ENCODE measurements at regions not wholly inside any gene's neighbourhood (a gene's known extent, or its start where the extent isn't known, plus 50 kb on each side); places are given as distances from the start of the nearest gene placed in this dataset.

DNA sequence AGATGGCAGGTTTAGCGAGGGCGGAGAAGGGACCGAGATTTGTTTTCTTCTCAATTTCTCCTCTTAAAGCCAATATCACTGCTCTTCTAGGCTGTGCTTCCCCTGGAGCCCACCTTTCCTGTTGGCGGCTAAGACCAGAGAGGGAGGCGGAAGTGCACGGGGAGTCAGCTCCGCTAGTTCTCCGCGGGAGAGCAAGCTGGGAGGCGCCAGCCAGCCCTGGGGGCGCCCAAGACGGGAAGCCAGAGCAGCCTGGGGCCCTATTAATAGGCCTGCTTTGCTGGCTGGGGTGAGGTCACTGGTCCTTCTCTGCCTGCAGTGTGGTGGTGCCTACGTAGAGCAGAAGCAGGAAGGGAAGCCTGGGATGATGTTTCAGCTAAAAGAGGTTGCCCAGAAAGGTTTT, 61.6 kb downstream of the LSM5 start:
- in situ Hi-C loops (cut with MboI): no loop called here
- no peak overlapping the region for H3K4me3 ChIP-seq
- no peaks in the 10 kb centered on the region for H3K9me2 ChIP-seq (ENCODE audit: insufficient read depth)
- no peak for DNase-seq
- H3K27me3 ChIP-seq (replicated peaks; ENCODE audit: insufficient read depth): peaks cover 7% of the 10 kb centered on the region; the same call in 1 of the 2 replicates
- no peak overlapping the region for H2AFZ ChIP-seq
- H3K79me2 ChIP-seq (ENCODE audit: insufficient read depth): no peaks in the 10 kb centered on the region
- no peaks in the 10 kb centered on the region for H3F3A ChIP-seq (ENCODE audit: insufficient read depth)
- no peak overlapping the region for H3K27ac ChIP-seq
- no peak overlapping the region for H3K9ac ChIP-seq
- no peaks in the 10 kb centered on the region for H3K36me3 ChIP-seq (ENCODE audit: low read depth)
- no peak overlapping the region for H3K4me2 ChIP-seq (ENCODE audit: unreplicated experiment)
- TF ChIP-seq EZH2 (IDR thresholded peaks at IDR 0.05; ENCODE audit: insufficient read depth, poor library complexity, severe bottlenecking) (no peak), EZH2phosphoT487 (IDR thresholded peaks at IDR 0.05; ENCODE audit: insufficient read depth, low read depth) (no peak)
- no peaks in the 10 kb centered on the region for H4K20me1 ChIP-seq (ENCODE audit: insufficient read depth)
- no peaks in the 10 kb centered on the region for H3K4me1 ChIP-seq (ENCODE audit: insufficient read depth)
- H3K9me3 ChIP-seq (ENCODE audit: low read depth): no peaks in the 10 kb centered on the region
- 5 to 6% methylated on average over 13 of the region's 13 CpGs for WGBS, 2 experiments (ENCODE audit: low coverage in 1 of 2, low lambda C conversion rate in 2 of 2, missing lambda C conversion rate in 2 of 2)

DNA sequence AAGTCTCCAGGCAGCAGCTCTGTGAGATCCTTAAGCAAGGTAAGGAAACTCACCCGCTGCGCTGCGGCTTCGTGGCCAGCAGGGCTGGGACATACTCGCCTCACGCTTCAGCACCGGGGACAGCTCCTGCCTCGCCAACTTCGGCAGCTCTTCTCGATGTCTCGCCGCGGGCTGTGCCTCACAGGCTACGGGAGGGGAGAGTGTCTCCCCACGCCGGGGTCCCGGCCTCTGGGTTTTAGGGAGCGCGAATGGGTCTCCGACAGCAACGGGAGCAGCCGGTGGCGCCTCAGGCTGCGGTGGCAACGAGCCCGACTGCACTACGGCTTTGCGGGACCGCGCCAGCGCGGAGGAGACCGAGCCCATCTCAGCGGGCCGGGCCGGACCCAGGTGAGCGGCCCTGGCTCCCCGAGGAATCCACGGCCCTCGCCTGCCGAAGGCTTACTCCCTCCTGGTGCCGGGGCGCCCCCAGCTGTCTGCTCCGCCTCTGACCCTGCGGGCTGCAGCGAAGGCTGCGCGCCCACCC, 62.4 kb downstream of the LSM5 start:
- in situ Hi-C loops (cut with MboI): no loop called here

DNA sequence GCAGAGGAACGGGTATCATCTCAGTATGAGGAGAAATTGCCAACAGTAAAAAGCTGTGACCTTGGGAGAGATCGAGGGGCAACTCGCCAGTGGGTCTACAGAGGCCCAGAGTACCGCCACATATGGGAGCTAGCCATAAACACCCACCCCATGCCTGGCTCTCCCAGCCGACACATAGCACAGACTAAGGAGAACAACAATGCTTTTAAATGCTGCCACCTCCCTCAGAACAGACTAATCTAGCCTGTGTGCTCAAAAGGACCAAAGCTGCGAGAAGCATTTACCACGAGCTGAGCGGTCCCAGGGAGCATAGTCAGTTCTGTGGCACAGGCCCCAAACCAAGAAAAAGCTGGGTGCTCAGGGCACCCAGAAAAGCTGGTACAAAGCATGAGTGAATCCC, 73.3 kb downstream of the LSM5 start:
- no peaks in the 10 kb centered on the region for H4K20me1 ChIP-seq (ENCODE audit: insufficient read depth)
- no peak overlapping the region for H3K27ac ChIP-seq
- no peaks in the 10 kb centered on the region for H3K4me1 ChIP-seq (ENCODE audit: insufficient read depth)
- no peaks in the 10 kb centered on the region for H3K9me2 ChIP-seq (ENCODE audit: insufficient read depth)
- H3F3A ChIP-seq (ENCODE audit: insufficient read depth): no peaks in the 10 kb centered on the region
- no peak overlapping the region for H3K4me2 ChIP-seq (ENCODE audit: unreplicated experiment)
- no peak overlapping the region for H3K9ac ChIP-seq
- H3K36me3 ChIP-seq (ENCODE audit: low read depth): no peaks in the 10 kb centered on the region
- no peak for TF ChIP-seq EZH2 (IDR thresholded peaks at IDR 0.05; ENCODE audit: insufficient read depth, poor library complexity, severe bottlenecking)
- TF ChIP-seq EZH2phosphoT487 (IDR thresholded peaks at IDR 0.05; ENCODE audit: insufficient read depth, low read depth): no peak
- in situ Hi-C loops (cut with MboI): no loop called here
- no peak overlapping the region for H2AFZ ChIP-seq
- peaks cover 3% of the 10 kb centered on the region; the same call in 1 of the 2 replicates for H3K27me3 ChIP-seq (replicated peaks; ENCODE audit: insufficient read depth)
- H3K79me2 ChIP-seq (ENCODE audit: insufficient read depth): no peaks in the 10 kb centered on the region
- no peak for DNase-seq
- H3K9me3 ChIP-seq (ENCODE audit: low read depth): no peaks in the 10 kb centered on the region
- H3K4me3 ChIP-seq: no peak overlapping the region
- WGBS, 2 experiments (ENCODE audit: low coverage in 1 of 2, low lambda C conversion rate in 2 of 2, missing lambda C conversion rate in 2 of 2): 14 to 21% methylated on average over 8 of the region's 8 CpGs

More for the DNA sequence above, 62.4 kb downstream of the LSM5 start:
- Histone ChIP-seq H3K9ac (no peak overlapping the region), H3K27me3 (replicated peaks; ENCODE audit: insufficient read depth) (peaks cover 7% of the 10 kb centered on the region; the same call in 1 of the 2 replicates), H3K36me3 (ENCODE audit: low read depth) (no peaks in the 10 kb centered on the region), H2AFZ (no peak overlapping the region), H3K9me2 (ENCODE audit: insufficient read depth) (no peaks in the 10 kb centered on the region), H3F3A (ENCODE audit: insufficient read depth) (no peaks in the 10 kb centered on the region), H3K4me3 (no peak overlapping the region), H3K9me3 (ENCODE audit: low read depth) (no peaks in the 10 kb centered on the region), H3K4me2 (ENCODE audit: unreplicated experiment) (no peak overlapping the region), H3K4me1 (ENCODE audit: insufficient read depth) (no peaks in the 10 kb centered on the region), H3K79me2 (ENCODE audit: insufficient read depth) (no peaks in the 10 kb centered on the region), H3K27ac (no peak overlapping the region), H4K20me1 (ENCODE audit: insufficient read depth) (no peaks in the 10 kb centered on the region)
- WGBS, 2 experiments (ENCODE audit: low coverage in 1 of 2, low lambda C conversion rate in 2 of 2, missing lambda C conversion rate in 2 of 2): 14 to 16% methylated on average over 38 to 47 of the region's 48 CpGs
- peak; percentile 87 for DNase-seq
- TF ChIP-seq EZH2phosphoT487 (IDR thresholded peaks at IDR 0.05; ENCODE audit: insufficient read depth, low read depth): no peak
- no peak for TF ChIP-seq EZH2 (IDR thresholded peaks at IDR 0.05; ENCODE audit: insufficient read depth, poor library complexity, severe bottlenecking)

DNA sequence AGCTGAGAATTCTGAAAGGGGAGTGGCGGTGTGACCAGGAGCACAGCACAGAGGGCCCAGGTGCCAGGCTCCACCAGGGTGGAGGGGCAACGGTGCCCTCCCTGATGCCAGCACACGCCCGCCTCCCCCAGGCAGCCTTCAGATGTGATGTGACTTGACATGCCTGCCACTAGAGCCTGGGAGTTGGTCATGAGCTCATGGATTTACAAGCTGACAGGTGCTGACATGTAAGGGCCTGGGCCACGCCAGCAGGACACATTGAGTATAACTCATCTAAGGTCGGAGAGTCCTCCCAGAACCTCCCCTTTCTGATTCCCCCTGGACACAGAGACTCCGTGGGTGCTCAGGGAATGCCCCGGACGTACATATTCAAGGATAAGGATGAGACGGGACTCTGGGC, 74.2 kb downstream of the LSM5 start:
- H2AFZ ChIP-seq: no peak overlapping the region
- no peaks in the 10 kb centered on the region for H3K4me1 ChIP-seq (ENCODE audit: insufficient read depth)
- no peak overlapping the region for H3K9ac ChIP-seq
- no peak overlapping the region for H3K4me3 ChIP-seq
- no peaks in the 10 kb centered on the region for H3K79me2 ChIP-seq (ENCODE audit: insufficient read depth)
- H3K36me3 ChIP-seq (ENCODE audit: low read depth): no peaks in the 10 kb centered on the region
- in situ Hi-C loops (cut with MboI): no loop called here
- no peak overlapping the region for H3K27ac ChIP-seq
- H3K4me2 ChIP-seq (ENCODE audit: unreplicated experiment): no peak overlapping the region
- no peak for DNase-seq
- H3F3A ChIP-seq (ENCODE audit: insufficient read depth): no peaks in the 10 kb centered on the region
- no peak for TF ChIP-seq EZH2 (IDR thresholded peaks at IDR 0.05; ENCODE audit: insufficient read depth, poor library complexity, severe bottlenecking)
- no peak for TF ChIP-seq EZH2phosphoT487 (IDR thresholded peaks at IDR 0.05; ENCODE audit: insufficient read depth, low read depth)
- no peaks in the 10 kb centered on the region for H3K9me2 ChIP-seq (ENCODE audit: insufficient read depth)
- 26 to 29% methylated on average over 10 of the region's 10 CpGs for WGBS, 2 experiments (ENCODE audit: low coverage in 1 of 2, low lambda C conversion rate in 2 of 2, missing lambda C conversion rate in 2 of 2)
- H3K27me3 ChIP-seq (replicated peaks; ENCODE audit: insufficient read depth): peaks cover 3% of the 10 kb centered on the region; the same call in 1 of the 2 replicates
- H3K9me3 ChIP-seq (ENCODE audit: low read depth): no peaks in the 10 kb centered on the region
- no peaks in the 10 kb centered on the region for H4K20me1 ChIP-seq (ENCODE audit: insufficient read depth)

DNA sequence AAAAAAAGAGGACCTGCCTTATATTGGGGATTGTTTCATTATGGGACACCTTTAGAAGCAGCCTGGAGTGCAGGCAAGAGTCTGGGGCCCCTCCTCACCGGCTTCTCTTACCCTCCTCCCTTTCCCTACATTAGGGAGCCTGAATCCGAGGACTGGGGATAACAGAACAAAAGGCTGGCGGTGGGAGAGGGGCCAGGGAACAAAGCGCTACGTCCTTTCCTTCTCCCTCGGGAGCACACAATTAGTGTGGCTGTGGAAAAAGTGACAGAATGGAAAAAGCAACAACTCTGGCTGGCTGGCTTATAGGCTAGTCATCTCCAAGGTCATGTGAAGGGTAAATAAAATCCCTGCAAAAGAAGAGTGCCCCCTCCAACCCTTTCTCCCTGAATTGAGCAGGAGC, 74.7 kb downstream of the LSM5 start:
- H3K27ac ChIP-seq: no peak overlapping the region
- H3K4me2 ChIP-seq (ENCODE audit: unreplicated experiment): no peak overlapping the region
- H3K9ac ChIP-seq: no peak overlapping the region
- no peak for TF ChIP-seq EZH2phosphoT487 (IDR thresholded peaks at IDR 0.05; ENCODE audit: insufficient read depth, low read depth)
- no peak for TF ChIP-seq EZH2 (IDR thresholded peaks at IDR 0.05; ENCODE audit: insufficient read depth, poor library complexity, severe bottlenecking)
- H3K4me1 ChIP-seq (ENCODE audit: insufficient read depth): no peaks in the 10 kb centered on the region
- in situ Hi-C loops (cut with MboI): no loop called here
- H3K9me2 ChIP-seq (ENCODE audit: insufficient read depth): no peaks in the 10 kb centered on the region
- 24 to 27% methylated on average over 6 of the region's 6 CpGs for WGBS, 2 experiments (ENCODE audit: low coverage in 1 of 2, low lambda C conversion rate in 2 of 2, missing lambda C conversion rate in 2 of 2)
- no peaks in the 10 kb centered on the region for H3F3A ChIP-seq (ENCODE audit: insufficient read depth)
- DNase-seq: no peak
- no peaks in the 10 kb centered on the region for H3K9me3 ChIP-seq (ENCODE audit: low read depth)
- H3K27me3 ChIP-seq (replicated peaks; ENCODE audit: insufficient read depth): peaks cover 3% of the 10 kb centered on the region; the same call in 1 of the 2 replicates
- H4K20me1 ChIP-seq (ENCODE audit: insufficient read depth): no peaks in the 10 kb centered on the region
- H3K79me2 ChIP-seq (ENCODE audit: insufficient read depth): no peaks in the 10 kb centered on the region
- no peaks in the 10 kb centered on the region for H3K36me3 ChIP-seq (ENCODE audit: low read depth)
- no peak overlapping the region for H3K4me3 ChIP-seq
- H2AFZ ChIP-seq: no peak overlapping the region
